ENCODE measurements at regions not wholly inside any gene's neighbourhood (a gene's known extent, or its start where the extent isn't known, plus 50 kb on each side); places are given as distances from the start of the nearest gene placed in this dataset.

GRCh38 chr21:14762734-14763694, 216.9 kb upstream of the SAMSN1 start:
- TF ChIP-seq CTCF (conservative IDR thresholded peaks at IDR 0.05; ENCODE audit: low read length), result no peak
- no peak for TF ChIP-seq EZH2phosphoT487 (IDR thresholded peaks at IDR 0.05; ENCODE audit: borderline replicate concordance)
- H3K4me1 ChIP-seq (ENCODE audit: insufficient read depth, low read length, poor library complexity, severe bottlenecking), result peaks cover 14% of the 10 kb centered on the region

GRCh38 chr21:14762327-14762726, 216.2 kb upstream of the SAMSN1 start:
- H3K79me2 ChIP-seq (ENCODE audit: insufficient read depth, low read length), result no peaks in the 10 kb centered on the region
- peaks cover 14% of the 10 kb centered on the region for H3K4me1 ChIP-seq (ENCODE audit: insufficient read depth, low read length, poor library complexity, severe bottlenecking)
- no peaks in the 10 kb centered on the region for H4K20me1 ChIP-seq (ENCODE audit: insufficient read depth, low read length, poor library complexity, severe bottlenecking)
- H2AFZ ChIP-seq (ENCODE audit: low read length), result peak overlapping the region; percentile 98
- no peak for TF ChIP-seq CTCF (conservative IDR thresholded peaks at IDR 0.05; ENCODE audit: low read length)
- no peak for TF ChIP-seq EZH2phosphoT487 (IDR thresholded peaks at IDR 0.05; ENCODE audit: borderline replicate concordance)
- H3K36me3 ChIP-seq (ENCODE audit: insufficient read depth, low read length), result no peaks in the 10 kb centered on the region
- H3K4me2 ChIP-seq (ENCODE audit: low read depth, low read length, poor library complexity, severe bottlenecking), result peak overlapping the region; percentile 74
- no peaks in the 10 kb centered on the region for H3K27me3 ChIP-seq (ENCODE audit: insufficient read depth, low read length, poor library complexity, severe bottlenecking)
- no peaks in the 10 kb centered on the region for H3K9me3 ChIP-seq (ENCODE audit: insufficient read depth, low read depth, low read length)
- no peaks in the 10 kb centered on the region for H3K9me2 ChIP-seq (replicated peaks; ENCODE audit: low read depth, low read length)
- no peaks in the 10 kb centered on the region for H3F3A ChIP-seq (ENCODE audit: low read depth)
- no peak overlapping the region for H3K4me3 ChIP-seq (ENCODE audit: low read length, poor library complexity, severe bottlenecking)
- peak overlapping the region; percentile 62 for H3K9ac ChIP-seq (ENCODE audit: low read depth, low read length, poor library complexity, severe bottlenecking)

More at GRCh38 chr21:14762734-14763694, 216.9 kb upstream of the SAMSN1 start:
- Histone ChIP-seq H3K79me2 (ENCODE audit: insufficient read depth, low read length) (no peaks in the 10 kb centered on the region), H3F3A (ENCODE audit: low read depth) (no peaks in the 10 kb centered on the region), H3K9ac (ENCODE audit: low read depth, low read length, poor library complexity, severe bottlenecking) (peak overlapping the region; percentile 62), H2AFZ (ENCODE audit: low read length) (peak overlapping the region; percentile 98), H3K36me3 (ENCODE audit: insufficient read depth, low read length) (no peaks in the 10 kb centered on the region), H3K4me2 (ENCODE audit: low read depth, low read length, poor library complexity, severe bottlenecking) (peak overlapping the region; percentile 74), H3K27me3 (ENCODE audit: insufficient read depth, low read length, poor library complexity, severe bottlenecking) (no peaks in the 10 kb centered on the region), H3K4me3 (ENCODE audit: low read length, poor library complexity, severe bottlenecking) (peak overlapping the region; percentile 58), H3K9me2 (replicated peaks; ENCODE audit: low read depth, low read length) (no peaks in the 10 kb centered on the region), H4K20me1 (ENCODE audit: insufficient read depth, low read length, poor library complexity, severe bottlenecking) (no peaks in the 10 kb centered on the region), H3K9me3 (ENCODE audit: insufficient read depth, low read depth, low read length) (no peaks in the 10 kb centered on the region)

GRCh38 chr21:14759285-14759684, 213.2 kb upstream of the SAMSN1 start:
- Histone ChIP-seq H2AFZ (ENCODE audit: low read length) (no peak overlapping the region), H3K9me3 (ENCODE audit: insufficient read depth, low read depth, low read length) (no peaks in the 10 kb centered on the region), H4K20me1 (ENCODE audit: insufficient read depth, low read length, poor library complexity, severe bottlenecking) (no peaks in the 10 kb centered on the region), H3K9ac (ENCODE audit: low read depth, low read length, poor library complexity, severe bottlenecking) (no peak overlapping the region), H3K4me1 (ENCODE audit: insufficient read depth, low read length, poor library complexity, severe bottlenecking) (peaks cover 14% of the 10 kb centered on the region), H3K4me3 (ENCODE audit: low read length, poor library complexity, severe bottlenecking) (no peak overlapping the region), H3K27me3 (ENCODE audit: insufficient read depth, low read length, poor library complexity, severe bottlenecking) (no peaks in the 10 kb centered on the region), H3K79me2 (ENCODE audit: insufficient read depth, low read length) (no peaks in the 10 kb centered on the region), H3K36me3 (ENCODE audit: insufficient read depth, low read length) (no peaks in the 10 kb centered on the region), H3F3A (ENCODE audit: low read depth) (no peaks in the 10 kb centered on the region), H3K9me2 (replicated peaks; ENCODE audit: low read depth, low read length) (no peaks in the 10 kb centered on the region), H3K4me2 (ENCODE audit: low read depth, low read length, poor library complexity, severe bottlenecking) (no peak overlapping the region)
- TF ChIP-seq CTCF (conservative IDR thresholded peaks at IDR 0.05; ENCODE audit: low read length) (no peak), EZH2phosphoT487 (IDR thresholded peaks at IDR 0.05; ENCODE audit: borderline replicate concordance) (no peak)

All from Loucy (cell line).